Stomach (tissue), 4 donors: ENCODE measurements at regions not wholly inside any gene's neighbourhood (a gene's known extent, or its start where the extent isn't known, plus 50 kb on each side); places are given as distances from the start of the nearest gene placed in this dataset.

Experiments
- CTCF ChIP-seq, 7 experiments: fragments of 450-650 bp in 4 of 7; fragments of 200-600 bp in 3 of 7; sonication (generic) in 3 of 7; IDR thresholded peaks; one replicate each; pipeline ENCODE4 v1.5.1; 2016 to 2019; ENCODE audit warnings: antibody characterized with exemption in 7 of 7, control low read depth in 2 of 7, mild to moderate bottlenecking in 1 of 7
- POLR2A ChIP-seq, 4 donors: fragments of 450-650 bp; IDR thresholded peaks; one replicate each; pipeline ENCODE4 v1.6.1; 2016; ENCODE audit warnings: antibody characterized with exemption in 4 of 4, control low read depth in 2 of 4, mild to moderate bottlenecking in 1 of 4, moderate library complexity in 1 of 4

GRCh38 chr10:128912568-128913311 lies 554.3 kb upstream of the MGMT start:
- TF ChIP-seq CTCF (IDR thresholded peaks at IDR 0.05): no peak
- no peak for TF ChIP-seq POLR2A (IDR thresholded peaks at IDR 0.05)
